ENCODE measurements at regions not wholly inside any gene's neighbourhood (a gene's known extent, or its start where the extent isn't known, plus 50 kb on each side); places are given as distances from the start of the nearest gene placed in this dataset.

- TF ChIP-seq POLR2A (IDR thresholded peaks at IDR 0.05) (no peak), CTCF (IDR thresholded peaks at IDR 0.05) (no peak)
Measured at GRCh38 chr4:135839712-135840111, 1638.1 kb upstream of the PABPC4L start.
